ENCODE measurements at regions not wholly inside any gene's neighbourhood (a gene's known extent, or its start where the extent isn't known, plus 50 kb on each side); places are given as distances from the start of the nearest gene placed in this dataset.

GRCh38 chr4:166459621-166460020, 586.6 kb downstream of the TLL1 start:
- no peaks in the 10 kb centered on the region for H3K27me3 ChIP-seq (ENCODE audit: control insufficient read depth, low read length)
- H3K4me3 ChIP-seq (ENCODE audit: low read length), result no peak overlapping the region
- no peak overlapping the region for H3K27ac ChIP-seq (ENCODE audit: low read depth, low read length)
- no peaks in the 10 kb centered on the region for H3K9me3 ChIP-seq (ENCODE audit: control insufficient read depth, insufficient read depth, low read length)
- TF ChIP-seq CTCF (IDR thresholded peaks at IDR 0.05; ENCODE audit: low read depth, low read length, poor library complexity, severe bottlenecking), result no peak
- TF ChIP-seq EZH2phosphoT487 (IDR thresholded peaks at IDR 0.05; ENCODE audit: borderline replicate concordance, low read length), result no peak
- no peaks in the 10 kb centered on the region for H3K9me2 ChIP-seq (replicated peaks; ENCODE audit: control insufficient read depth, low read length)
- no peaks in the 10 kb centered on the region for H3F3A ChIP-seq (ENCODE audit: control insufficient read depth, insufficient read depth)
- H3K79me2 ChIP-seq (ENCODE audit: control insufficient read depth, low read length), result no peaks in the 10 kb centered on the region
- no peak overlapping the region for H3K4me2 ChIP-seq (ENCODE audit: low read length)
- no peaks in the 10 kb centered on the region for H3K4me1 ChIP-seq (ENCODE audit: control insufficient read depth, low read length)
- no peaks in the 10 kb centered on the region for H4K20me1 ChIP-seq (ENCODE audit: control insufficient read depth, insufficient read depth, low read depth, low read length)
- no peaks in the 10 kb centered on the region for H3K36me3 ChIP-seq (ENCODE audit: control insufficient read depth, low read length)

- Histone ChIP-seq H3K27ac (ENCODE audit: low read depth, low read length) (no peak overlapping the region), H3K4me3 (ENCODE audit: low read length) (no peak overlapping the region), H3K4me2 (ENCODE audit: low read length) (no peak overlapping the region), H3K4me1 (ENCODE audit: control insufficient read depth, low read length) (no peaks in the 10 kb centered on the region), H3F3A (ENCODE audit: control insufficient read depth, insufficient read depth) (no peaks in the 10 kb centered on the region), H3K79me2 (ENCODE audit: control insufficient read depth, low read length) (no peaks in the 10 kb centered on the region), H3K9me2 (replicated peaks; ENCODE audit: control insufficient read depth, low read length) (no peaks in the 10 kb centered on the region), H3K9me3 (ENCODE audit: control insufficient read depth, insufficient read depth, low read length) (no peaks in the 10 kb centered on the region), H3K36me3 (ENCODE audit: control insufficient read depth, low read length) (no peaks in the 10 kb centered on the region), H3K27me3 (ENCODE audit: control insufficient read depth, low read length) (no peaks in the 10 kb centered on the region), H4K20me1 (ENCODE audit: control insufficient read depth, insufficient read depth, low read depth, low read length) (no peaks in the 10 kb centered on the region)
- TF ChIP-seq CTCF (IDR thresholded peaks at IDR 0.05; ENCODE audit: low read depth, low read length, poor library complexity, severe bottlenecking) (no peak), EZH2phosphoT487 (IDR thresholded peaks at IDR 0.05; ENCODE audit: borderline replicate concordance, low read length) (no peak)
These were observed 587.9 kb downstream of the TLL1 start for GRCh38 chr4:166460769-166461550.

GRCh38 chr4:166481055-166481454, 608.0 kb downstream of the TLL1 start:
- Histone ChIP-seq H3K9me2 (replicated peaks; ENCODE audit: control insufficient read depth, low read length) (no peaks in the 10 kb centered on the region), H3K27ac (ENCODE audit: low read depth, low read length) (no peak overlapping the region), H3K79me2 (ENCODE audit: control insufficient read depth, low read length) (no peaks in the 10 kb centered on the region), H3K27me3 (ENCODE audit: control insufficient read depth, low read length) (no peaks in the 10 kb centered on the region), H3K4me2 (ENCODE audit: low read length) (no peak overlapping the region), H3F3A (ENCODE audit: control insufficient read depth, insufficient read depth) (no peaks in the 10 kb centered on the region), H4K20me1 (ENCODE audit: control insufficient read depth, insufficient read depth, low read depth, low read length) (no peaks in the 10 kb centered on the region), H3K4me1 (ENCODE audit: control insufficient read depth, low read length) (no peaks in the 10 kb centered on the region), H3K9me3 (ENCODE audit: control insufficient read depth, insufficient read depth, low read length) (no peaks in the 10 kb centered on the region), H3K36me3 (ENCODE audit: control insufficient read depth, low read length) (no peaks in the 10 kb centered on the region), H3K4me3 (ENCODE audit: low read length) (no peak overlapping the region)
- TF ChIP-seq EZH2phosphoT487 (IDR thresholded peaks at IDR 0.05; ENCODE audit: borderline replicate concordance, low read length) (no peak), CTCF (IDR thresholded peaks at IDR 0.05; ENCODE audit: low read depth, low read length, poor library complexity, severe bottlenecking) (no peak)
